HepG2 (cell line): ENCODE measurements at regions not wholly inside any gene's neighbourhood (a gene's known extent, or its start where the extent isn't known, plus 50 kb on each side); places are given as distances from the start of the nearest gene placed in this dataset.

Experiments
- ATAC-seq: fragments of 200-7000 bp; cut with Tn5 transposase; 3 replicates; pipeline ENCODE4 v1.9.1; 2020; ENCODE audit warnings: mild to moderate bottlenecking, moderate library complexity
- BruUV-seq: library from RNA; stranded (reverse); fragments of 400-500 nt; replicated peaks from 2 replicates; lab custom pipeline; 2021; lab: Mats Ljungman, UMichigan
- CTCF ChIA-PET: fragments of 300-600 bp; formaldehyde crosslinking; extraction: SDS; loops from one replicate; lab custom pipeline; 2021; ENCODE audit warnings: low total read pairs, inconsistent platforms, low intra/inter-chr PET ratio; lab: Yijun Ruan, JAX
- POLR2A ChIA-PET: fragments of 350-600 bp; sonication (Branson Sonifier 250); formaldehyde crosslinking; loops from one replicate; lab custom pipeline; 2020; ENCODE audit warnings: antibody characterized with exemption, inconsistent platforms; lab: Yijun Ruan, JAX
- DNase-seq: peaks from one replicate; pipeline ENCODE4 v3.0.0-alpha.2; 2015; ENCODE audit warnings: low spot score
- FAIRE-seq: peaks from 3 replicates; lab custom pipeline; 2011; peaks lifted over from hg19 to GRCh38; lab: Jason Lieb, UNC
- H2AFZ ChIP-seq: one replicate; pipeline ENCODE4 v1.6.1; 2011; ENCODE audit warnings: low read length, inconsistent platforms
- H3K27ac ChIP-seq: fragments of 300-600 bp; 3 replicates; pipeline ENCODE4 v1.8.0; 2011; ENCODE audit warnings: mixed run types, mild to moderate bottlenecking, mixed read lengths, low read length, inconsistent platforms; ENCODE audit not compliant: insufficient read depth; ENCODE audit errors: extremely low read length
- H3K27me3 ChIP-seq, 2 experiments: fragments of 200-600 bp in 1 of 2; 2 replicates in 1 of 2; 3 replicates in 1 of 2; pipeline versions ENCODE4 v1.6.0 to v1.8.0; 2011; ENCODE audit warnings: low read length in 2 of 2, mild to moderate bottlenecking in 2 of 2, moderate library complexity in 2 of 2, inconsistent platforms in 1 of 2; ENCODE audit not compliant: insufficient read depth in 2 of 2, control insufficient read depth in 1 of 2
- H3K36me3 ChIP-seq, 2 experiments: fragments of 200-600 bp in 1 of 2; replicated peaks in 1 of 2; 2 replicates in 1 of 2; 3 replicates in 1 of 2; pipeline versions ENCODE4 v1.5.1 to v1.8.0; 2011; ENCODE audit warnings: low read length in 2 of 2, inconsistent platforms in 1 of 2; ENCODE audit not compliant: insufficient read depth in 2 of 2, control insufficient read depth in 1 of 2
- H3K4me1 ChIP-seq: 2 replicates; pipeline ENCODE4 v1.5.1; 2012; ENCODE audit warnings: low read length, inconsistent platforms; ENCODE audit not compliant: insufficient read depth
- H3K4me2 ChIP-seq: 2 replicates; pipeline ENCODE4 v1.6.0; 2011; ENCODE audit warnings: low read depth, low read length, inconsistent platforms
- H3K4me3 ChIP-seq, 3 experiments: fragments of 200-600 bp in 1 of 3; sonication (generic), shearing (Covaris generic) in 1 of 3; replicated peaks in 1 of 3; 2 replicates each; pipeline ENCODE4 v1.5.1; 2011 to 2016; ENCODE audit warnings: low read length in 3 of 3, inconsistent platforms in 2 of 3, low read depth in 2 of 3, mild to moderate bottlenecking in 2 of 3, control low read depth in 1 of 3, mixed read lengths in 1 of 3; ENCODE audit not compliant: insufficient read depth in 1 of 3
- H3K79me2 ChIP-seq: one replicate; pipeline ENCODE4 v1.6.1; 2011; ENCODE audit warnings: low read length, inconsistent platforms; ENCODE audit not compliant: insufficient read depth
- H3K9ac ChIP-seq: 2 replicates; pipeline ENCODE4 v1.6.0; 2011; ENCODE audit warnings: mild to moderate bottlenecking, low read depth, low read length, inconsistent platforms; ENCODE audit not compliant: insufficient read depth
- H3K9me3 ChIP-seq: 2 replicates; pipeline ENCODE4 v1.5.1; 2012; ENCODE audit warnings: mild to moderate bottlenecking, low read length
- H4K20me1 ChIP-seq: 2 replicates; pipeline ENCODE4 v1.6.0; 2011; ENCODE audit warnings: inconsistent platforms, mild to moderate bottlenecking, low read length, moderate library complexity; ENCODE audit not compliant: insufficient read depth
- GFI1 ChIP-seq: sonication (generic); formaldehyde crosslinking; IDR thresholded peaks from 2 replicates; pipeline ENCODE4 v1.5.0; 2020; ENCODE audit warnings: missing genetic modification reagents, mild to moderate bottlenecking, borderline replicate concordance
- GTF3A ChIP-seq: sonication (generic); formaldehyde crosslinking; conservative IDR thresholded peaks from 2 replicates; pipeline ENCODE4 v1.4.0; 2020; ENCODE audit warnings: mild to moderate bottlenecking, missing genetic modification reagents
- HMG20A ChIP-seq: IDR thresholded peaks from 2 replicates; pipeline ENCODE4 v1.6.1; 2016; ENCODE audit warnings: borderline replicate concordance
- KDM5B ChIP-seq: sonication (generic); formaldehyde crosslinking; IDR thresholded peaks from 2 replicates; pipeline ENCODE4 v1.4.0; 2020; ENCODE audit warnings: missing genetic modification reagents, mild to moderate bottlenecking, borderline replicate concordance
- SOX6 ChIP-seq, 2 experiments: fragments of 450-650 bp in 1 of 2; sonication (generic) in 1 of 2; formaldehyde crosslinking in 1 of 2; IDR thresholded peaks; 2 replicates each; pipeline versions ENCODE4 v1.4.0 to v1.6.1; 2017 to 2020; ENCODE audit warnings: antibody characterized with exemption in 1 of 2, mild to moderate bottlenecking in 1 of 2, missing genetic modification reagents in 1 of 2
- ZFP62 ChIP-seq: sonication (generic); formaldehyde crosslinking; IDR thresholded peaks from 2 replicates; pipeline ENCODE4 v1.4.0; 2020; ENCODE audit warnings: missing genetic modification reagents
- ZMYM3 ChIP-seq: sonication (generic); formaldehyde crosslinking; IDR thresholded peaks from 2 replicates; pipeline ENCODE4 v1.5.1; 2020; ENCODE audit warnings: mild to moderate bottlenecking, missing genetic modification reagents
- ZNF12 ChIP-seq: sonication (generic); formaldehyde crosslinking; IDR thresholded peaks from 2 replicates; pipeline ENCODE4 v1.5.0; 2020; ENCODE audit warnings: missing genetic modification reagents
- ZNF614 ChIP-seq: IDR thresholded peaks from 2 replicates; pipeline ENCODE4 v1.6.1; 2018; ENCODE audit warnings: missing biosample characterization, missing genetic modification reagents, inconsistent platforms, borderline replicate concordance
- ZNF839 ChIP-seq: sonication (generic); formaldehyde crosslinking; IDR thresholded peaks from 2 replicates; pipeline ENCODE4 v1.4.0; 2020; ENCODE audit warnings: missing genetic modification reagents, mild to moderate bottlenecking, borderline replicate concordance
- WGBS: methylation state at CpG from one replicate; pipeline ENCODE4 v1.1.6; 2017; ENCODE audit warnings: low lambda C conversion rate; 5-methylcytosine and 5-hydroxymethylcytosine counted together
- in situ Hi-C: cut with HindIII; loops from 2 replicates; pipeline ENCODE4 v1.10.0; 2017; ENCODE audit warnings: low pct_unique_long_range_greater_than_20kb; ENCODE audit not compliant: extremely low pct_ligation_motif_present
- intact Hi-C: fragments of 100-400 bp; cut with micrococcal nuclease; formaldehyde crosslinking; loops from one replicate; pipeline ENCODE4 v1.10.0; 2022; ENCODE audit not compliant: unreplicated experiment
- TF ChIP-seq, protein P1 (sequence below): sonication (generic); formaldehyde crosslinking; IDR thresholded peaks from 2 replicates; pipeline ENCODE4 v1.5.1; 2020; ENCODE audit warnings: mild to moderate bottlenecking, moderate library complexity, missing genetic modification reagents

DNA sequence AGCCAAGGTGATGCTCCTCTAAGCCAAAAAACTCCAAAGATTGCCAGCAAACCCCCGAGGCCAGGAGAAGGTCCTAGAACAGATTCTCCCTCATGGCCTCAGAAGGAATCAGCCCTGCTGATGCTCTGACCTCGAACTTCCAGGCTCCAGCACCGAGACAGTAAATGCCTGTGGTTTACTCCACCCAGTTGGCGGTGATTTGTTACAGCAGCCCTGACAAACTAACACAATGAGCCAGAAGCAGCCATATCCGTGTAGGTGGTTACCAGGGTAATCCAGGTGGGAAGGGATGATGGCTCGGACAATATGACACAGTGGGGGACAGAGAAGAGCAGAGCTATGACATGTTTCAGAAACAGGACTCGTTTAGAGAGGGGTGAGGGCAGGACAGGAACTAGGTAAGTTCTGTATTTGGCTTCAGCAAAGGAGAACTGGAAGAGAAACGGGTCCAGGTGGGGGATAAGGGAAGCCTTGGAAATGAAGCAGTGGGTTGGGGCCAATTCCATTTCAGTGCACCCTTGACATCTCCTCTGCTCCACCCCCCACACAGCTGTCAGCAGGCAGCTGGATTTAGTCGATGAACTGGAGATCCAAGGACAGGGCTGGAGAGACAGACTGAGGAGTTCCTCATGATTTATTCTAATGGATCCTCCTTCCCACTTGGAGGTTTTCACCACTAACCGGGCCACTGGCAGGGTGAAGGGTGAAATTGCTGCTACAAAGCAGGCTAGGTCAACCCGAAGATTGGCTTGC lies 179.7 kb upstream of the SH3BP4 start:
- intact Hi-C loops, result no loop called here
- FAIRE-seq, result no peak
- H2AFZ ChIP-seq, result no peak overlapping the region
- H3K79me2 ChIP-seq, result no peaks in the 10 kb centered on the region
- no peak overlapping the region for H3K27ac ChIP-seq
- ChIA-PET POLR2A (no interaction called here), CTCF (no interaction called here)
- ATAC-seq, result no peak
- TF ChIP-seq GTF3A, result 0 out of 2 replicates have a peak, but pooled peaks have one; percentile 25
- no peak for TF ChIP-seq ZFP62 (CRISPR knock-in tag)
- TF ChIP-seq ZNF12 (CRISPR knock-in tag), result peak; percentile 87
- TF ChIP-seq KDM5B, result peak; percentile 50; the same call in 1 of the 2 replicates
- peak; percentile 40; the same call in 1 of the 2 replicates for TF ChIP-seq GFI1 (CRISPR knock-in tag)
- no peak for TF ChIP-seq SOX6 (IDR thresholded peaks at IDR 0.05)
- TF ChIP-seq SOX6 (CRISPR knock-in tag; IDR thresholded peaks at IDR 0.05), result peak; percentile 36; the same call in 1 of the 2 replicates
- TF ChIP-seq ZNF839, result no peak
- 0 out of 2 replicates have a peak, but pooled peaks have one; percentile 15 for TF ChIP-seq ZMYM3 (CRISPR knock-in tag)
- TF ChIP-seq HMG20A (CRISPR knock-in tag), result no peak
- TF ChIP-seq, protein P1, sequence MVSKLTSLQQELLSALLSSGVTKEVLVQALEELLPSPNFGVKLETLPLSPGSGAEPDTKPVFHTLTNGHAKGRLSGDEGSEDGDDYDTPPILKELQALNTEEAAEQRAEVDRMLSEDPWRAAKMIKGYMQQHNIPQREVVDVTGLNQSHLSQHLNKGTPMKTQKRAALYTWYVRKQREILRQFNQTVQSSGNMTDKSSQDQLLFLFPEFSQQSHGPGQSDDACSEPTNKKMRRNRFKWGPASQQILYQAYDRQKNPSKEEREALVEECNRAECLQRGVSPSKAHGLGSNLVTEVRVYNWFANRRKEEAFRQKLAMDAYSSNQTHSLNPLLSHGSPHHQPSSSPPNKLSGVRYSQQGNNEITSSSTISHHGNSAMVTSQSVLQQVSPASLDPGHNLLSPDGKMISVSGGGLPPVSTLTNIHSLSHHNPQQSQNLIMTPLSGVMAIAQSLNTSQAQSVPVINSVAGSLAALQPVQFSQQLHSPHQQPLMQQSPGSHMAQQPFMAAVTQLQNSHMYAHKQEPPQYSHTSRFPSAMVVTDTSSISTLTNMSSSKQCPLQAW (CRISPR knock-in tag), result 0 out of 2 replicates have a peak, but pooled peaks have one; percentile 36
- no peak for TF ChIP-seq ZNF614 (CRISPR knock-in tag)
- in situ Hi-C loops, result no loop called here
- H4K20me1 ChIP-seq, result no peaks in the 10 kb centered on the region
- no peak overlapping the region for H3K9ac ChIP-seq
- no peak for DNase-seq
- H3K36me3 ChIP-seq, result no peaks in the 10 kb centered on the region
- no peak overlapping the region for H3K4me3 ChIP-seq
- H3K27me3 ChIP-seq, result no peaks in the 10 kb centered on the region
- 62% methylated on average over 11 of the region's 11 CpGs for WGBS
- H3K9me3 ChIP-seq, result no peaks in the 10 kb centered on the region
- no peak overlapping the region for H3K4me2 ChIP-seq
- H3K4me1 ChIP-seq, result peaks cover 75% of the 10 kb centered on the region
- no TSS peak for BruUV-seq
